ENCODE measurements at regions not wholly inside any gene's neighbourhood (a gene's known extent, or its start where the extent isn't known, plus 50 kb on each side); places are given as distances from the start of the nearest gene placed in this dataset.

DNA sequence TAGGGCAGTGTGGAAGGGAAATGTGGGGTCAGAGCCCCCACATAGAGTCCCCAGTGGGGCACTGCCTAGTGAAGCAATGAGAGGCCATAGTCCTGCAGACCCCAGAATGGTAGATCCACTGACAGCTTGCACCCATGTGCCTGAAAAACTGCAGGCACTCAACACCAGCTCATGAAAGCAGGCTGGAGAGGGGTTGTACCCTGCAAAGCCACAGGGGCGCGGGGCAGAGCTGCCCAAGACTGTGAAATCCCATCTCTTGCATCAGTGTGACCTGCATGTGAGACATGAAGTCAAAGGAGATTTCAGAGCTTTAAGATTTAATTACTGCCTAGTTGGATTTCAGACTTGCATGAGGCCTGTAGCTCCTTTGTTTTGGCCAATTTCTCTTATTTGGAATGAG lies 224.0 kb downstream of the TXNL1 start:
- Histone ChIP-seq H3K9ac (ENCODE audit: low read length) (no peak overlapping the region), H2AFZ (ENCODE audit: low read depth, low read length) (no peak overlapping the region), H3K79me2 (ENCODE audit: insufficient read depth, low read length) (no peaks in the 10 kb centered on the region), H3K36me3 (ENCODE audit: insufficient read depth, low read length) (no peaks in the 10 kb centered on the region), H3K4me2 (ENCODE audit: low read length) (no peak overlapping the region), H3K4me1 (ENCODE audit: insufficient read depth, low read length) (no peaks in the 10 kb centered on the region), H3K27ac (ENCODE audit: low read depth, low read length) (no peak overlapping the region), H3K4me3 (ENCODE audit: insufficient read depth, low read depth, low read length) (no peak overlapping the region), H4K20me1 (ENCODE audit: insufficient read depth, low read length) (no peaks in the 10 kb centered on the region), H3K27me3 (ENCODE audit: insufficient read depth, low read length) (no peaks in the 10 kb centered on the region), H3K9me3 (ENCODE audit: insufficient read depth, low read depth, low read length) (peaks cover 3% of the 10 kb centered on the region)
- no peak for FAIRE-seq
- TF ChIP-seq, protein P1, sequence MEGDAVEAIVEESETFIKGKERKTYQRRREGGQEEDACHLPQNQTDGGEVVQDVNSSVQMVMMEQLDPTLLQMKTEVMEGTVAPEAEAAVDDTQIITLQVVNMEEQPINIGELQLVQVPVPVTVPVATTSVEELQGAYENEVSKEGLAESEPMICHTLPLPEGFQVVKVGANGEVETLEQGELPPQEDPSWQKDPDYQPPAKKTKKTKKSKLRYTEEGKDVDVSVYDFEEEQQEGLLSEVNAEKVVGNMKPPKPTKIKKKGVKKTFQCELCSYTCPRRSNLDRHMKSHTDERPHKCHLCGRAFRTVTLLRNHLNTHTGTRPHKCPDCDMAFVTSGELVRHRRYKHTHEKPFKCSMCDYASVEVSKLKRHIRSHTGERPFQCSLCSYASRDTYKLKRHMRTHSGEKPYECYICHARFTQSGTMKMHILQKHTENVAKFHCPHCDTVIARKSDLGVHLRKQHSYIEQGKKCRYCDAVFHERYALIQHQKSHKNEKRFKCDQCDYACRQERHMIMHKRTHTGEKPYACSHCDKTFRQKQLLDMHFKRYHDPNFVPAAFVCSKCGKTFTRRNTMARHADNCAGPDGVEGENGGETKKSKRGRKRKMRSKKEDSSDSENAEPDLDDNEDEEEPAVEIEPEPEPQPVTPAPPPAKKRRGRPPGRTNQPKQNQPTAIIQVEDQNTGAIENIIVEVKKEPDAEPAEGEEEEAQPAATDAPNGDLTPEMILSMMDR (IDR thresholded peaks at IDR 0.05; ENCODE audit: insufficient read depth, low read depth, low read length) = no peak
- no peak for TF ChIP-seq EZH2 (IDR thresholded peaks at IDR 0.05; ENCODE audit: insufficient read depth, low read length)
- Mint-ChIP-seq H3K27me3 (ENCODE audit: low read depth, unreplicated experiment) (no peaks in the 10 kb centered on the region), H3K9me3 (ENCODE audit: unreplicated experiment) (peaks cover 22% of the 10 kb centered on the region), H3K4me3 (ENCODE audit: unreplicated experiment) (no peak overlapping the region), H3K36me3 (ENCODE audit: low read depth, unreplicated experiment) (peaks cover 7% of the 10 kb centered on the region), H3K27ac (ENCODE audit: unreplicated experiment) (no peak overlapping the region), H3K4me1 (ENCODE audit: low read depth, unreplicated experiment) (no peaks in the 10 kb centered on the region)
- DNase-seq (ENCODE audit: low read depth) = no peak

DNA sequence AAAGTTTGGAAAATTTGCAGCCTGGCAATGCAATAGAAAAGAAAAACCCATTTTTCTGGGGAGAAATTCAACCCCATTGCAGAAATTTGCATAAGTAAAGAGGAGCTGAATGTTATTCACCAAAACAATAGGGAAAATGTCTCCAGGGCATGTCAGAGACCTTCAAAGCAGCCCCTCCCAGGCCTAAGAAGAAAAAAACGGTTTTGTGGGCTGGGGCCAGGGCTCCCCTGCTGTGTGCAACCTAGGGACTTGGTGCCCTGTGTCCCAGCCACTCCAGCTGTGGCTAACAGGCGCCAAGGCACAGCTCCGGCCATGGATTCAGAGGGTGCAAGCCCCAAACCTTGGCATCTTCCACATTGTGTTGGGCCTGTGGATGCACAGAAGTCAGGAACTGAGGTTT lies 224.5 kb downstream of the TXNL1 start:
- Mint-ChIP-seq H3K9me3 (ENCODE audit: unreplicated experiment) (peaks cover 22% of the 10 kb centered on the region), H3K36me3 (ENCODE audit: low read depth, unreplicated experiment) (peaks cover 7% of the 10 kb centered on the region), H3K4me3 (ENCODE audit: unreplicated experiment) (no peak overlapping the region), H3K27me3 (ENCODE audit: low read depth, unreplicated experiment) (no peaks in the 10 kb centered on the region), H3K4me1 (ENCODE audit: low read depth, unreplicated experiment) (no peaks in the 10 kb centered on the region), H3K27ac (ENCODE audit: unreplicated experiment) (no peak overlapping the region)
- no peak for FAIRE-seq
- Histone ChIP-seq H3K9me3 (ENCODE audit: insufficient read depth, low read depth, low read length) (peaks cover 3% of the 10 kb centered on the region), H3K9ac (ENCODE audit: low read length) (no peak overlapping the region), H3K4me1 (ENCODE audit: insufficient read depth, low read length) (no peaks in the 10 kb centered on the region), H3K4me3 (ENCODE audit: insufficient read depth, low read depth, low read length) (no peak overlapping the region), H3K79me2 (ENCODE audit: insufficient read depth, low read length) (no peaks in the 10 kb centered on the region), H2AFZ (ENCODE audit: low read depth, low read length) (no peak overlapping the region), H3K27me3 (ENCODE audit: insufficient read depth, low read length) (no peaks in the 10 kb centered on the region), H3K4me2 (ENCODE audit: low read length) (no peak overlapping the region), H4K20me1 (ENCODE audit: insufficient read depth, low read length) (no peaks in the 10 kb centered on the region), H3K27ac (ENCODE audit: low read depth, low read length) (no peak overlapping the region), H3K36me3 (ENCODE audit: insufficient read depth, low read length) (no peaks in the 10 kb centered on the region)
- no peak for DNase-seq (ENCODE audit: low read depth)
- TF ChIP-seq, protein P1 (IDR thresholded peaks at IDR 0.05; ENCODE audit: insufficient read depth, low read depth, low read length) = no peak
- no peak for TF ChIP-seq EZH2 (IDR thresholded peaks at IDR 0.05; ENCODE audit: insufficient read depth, low read length)

DNA sequence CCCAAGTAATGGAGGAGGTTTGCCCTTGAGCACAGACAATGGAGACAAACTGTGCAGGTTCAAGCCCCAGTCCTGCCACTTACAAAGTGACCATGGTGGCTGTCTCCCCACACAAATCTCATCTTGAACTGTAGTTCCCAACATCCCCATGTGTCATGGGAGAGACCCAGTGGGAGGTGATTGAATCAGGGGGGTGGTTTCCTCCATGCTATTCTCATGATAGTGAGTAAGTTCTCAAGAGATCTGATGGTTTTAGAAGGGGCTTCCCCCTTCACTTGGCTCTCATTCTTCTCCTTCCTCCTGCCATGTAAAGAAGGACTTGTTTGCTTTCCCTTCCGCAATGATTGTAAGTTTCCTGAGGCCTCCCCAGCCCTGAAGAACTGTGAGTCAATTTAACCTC lies 225.4 kb downstream of the TXNL1 start:
- no peak for FAIRE-seq

More for the DNA sequence above, 225.4 kb downstream of the TXNL1 start:
- Mint-ChIP-seq H3K36me3 (ENCODE audit: low read depth, unreplicated experiment) (peaks cover 7% of the 10 kb centered on the region), H3K4me1 (ENCODE audit: low read depth, unreplicated experiment) (no peaks in the 10 kb centered on the region), H3K27me3 (ENCODE audit: low read depth, unreplicated experiment) (no peaks in the 10 kb centered on the region), H3K9me3 (ENCODE audit: unreplicated experiment) (peaks cover 20% of the 10 kb centered on the region), H3K4me3 (ENCODE audit: unreplicated experiment) (no peak overlapping the region), H3K27ac (ENCODE audit: unreplicated experiment) (no peak overlapping the region)
- TF ChIP-seq, protein P1 (IDR thresholded peaks at IDR 0.05; ENCODE audit: insufficient read depth, low read depth, low read length) = no peak
- TF ChIP-seq EZH2 (IDR thresholded peaks at IDR 0.05; ENCODE audit: insufficient read depth, low read length) = no peak
- no peaks in the 10 kb centered on the region for H3K36me3 ChIP-seq (ENCODE audit: insufficient read depth, low read length)
- DNase-seq (ENCODE audit: low read depth) = no peak
- H3K79me2 ChIP-seq (ENCODE audit: insufficient read depth, low read length) = no peaks in the 10 kb centered on the region
- no peaks in the 10 kb centered on the region for H4K20me1 ChIP-seq (ENCODE audit: insufficient read depth, low read length)
- H3K27me3 ChIP-seq (ENCODE audit: insufficient read depth, low read length) = no peaks in the 10 kb centered on the region
- peaks cover 3% of the 10 kb centered on the region for H3K9me3 ChIP-seq (ENCODE audit: insufficient read depth, low read depth, low read length)
- no peak overlapping the region for H3K4me3 ChIP-seq (ENCODE audit: insufficient read depth, low read depth, low read length)
- no peak overlapping the region for H3K4me2 ChIP-seq (ENCODE audit: low read length)
- no peak overlapping the region for H2AFZ ChIP-seq (ENCODE audit: low read depth, low read length)
- H3K27ac ChIP-seq (ENCODE audit: low read depth, low read length) = no peak overlapping the region
- H3K4me1 ChIP-seq (ENCODE audit: insufficient read depth, low read length) = no peaks in the 10 kb centered on the region
- H3K9ac ChIP-seq (ENCODE audit: low read length) = no peak overlapping the region
